Cardiac muscle cell (in vitro differentiated cells and primary cell): ENCODE measurements at regions not wholly inside any gene's neighbourhood (a gene's known extent, or its start where the extent isn't known, plus 50 kb on each side); places are given as distances from the start of the nearest gene placed in this dataset.

ENCODE experiments used
- DNase-seq, 2 donors: peaks; one replicate each; pipeline versions ENCODE4 v3.0.0 to v3.0.0-alpha.2; 2010 to 2017; ENCODE audit warnings: low read depth in 1 of 2, low spot score in 1 of 2
- H3K27ac ChIP-seq: fragments of 200-600 bp; sonication (generic); 2 replicates; pipeline ENCODE4 v1.5.1; 2016
- H3K27me3 ChIP-seq: fragments of 200-600 bp; sonication (generic); 2 replicates; pipeline ENCODE4 v1.6.0; 2016; ENCODE audit warnings: control low read depth
- H3K36me3 ChIP-seq: fragments of 200-600 bp; sonication (generic); 2 replicates; pipeline ENCODE4 v1.5.1; 2016; ENCODE audit warnings: control low read depth
- H3K4me1 ChIP-seq: fragments of 200-600 bp; sonication (generic); 2 replicates; pipeline ENCODE4 v1.8.1; 2017; ENCODE audit warnings: low read depth, mild to moderate bottlenecking, mixed run types
- H3K4me3 ChIP-seq: fragments of 200-600 bp; sonication (generic); 2 replicates; pipeline ENCODE4 v1.5.1; 2016; ENCODE audit warnings: mild to moderate bottlenecking
- H3K9me3 ChIP-seq: fragments of 200-600 bp; sonication (generic); 2 replicates; pipeline ENCODE4 v1.5.1; 2017; ENCODE audit warnings: low read depth, mild to moderate bottlenecking, control low read depth
- CTCF ChIP-seq: IDR thresholded peaks from 2 replicates; pipeline ENCODE4 v1.5.1; 2012; ENCODE audit warnings: low read depth, mild to moderate bottlenecking, low read length

GRCh38 chr20:50301165-50301564 is 110.5 kb downstream of the CEBPB start:
- Histone ChIP-seq H3K27me3 (no peaks in the 10 kb centered on the region), H3K36me3 (no peaks in the 10 kb centered on the region), H3K27ac (no peak overlapping the region), H3K9me3 (no peaks in the 10 kb centered on the region), H3K4me1 (peaks cover 12% of the 10 kb centered on the region), H3K4me3 (no peak overlapping the region)
- no peak for TF ChIP-seq CTCF
- DNase-seq, result no peak

GRCh38 chr20:50301712-50302111 is 111.1 kb downstream of the CEBPB start:
- no peaks in the 10 kb centered on the region for H3K36me3 ChIP-seq
- DNase-seq, result no peak
- TF ChIP-seq CTCF, result no peak
- H3K9me3 ChIP-seq, result no peaks in the 10 kb centered on the region
- peaks cover 13% of the 10 kb centered on the region for H3K4me1 ChIP-seq
- no peak overlapping the region for H3K4me3 ChIP-seq
- peak overlapping the region; percentile 50 for H3K27ac ChIP-seq
- no peaks in the 10 kb centered on the region for H3K27me3 ChIP-seq

- Histone ChIP-seq H3K27me3 (no peaks in the 10 kb centered on the region), H3K36me3 (no peaks in the 10 kb centered on the region)
- no peak for TF ChIP-seq CTCF
These were observed 111.9 kb downstream of the CEBPB start for GRCh38 chr20:50302341-50303057.

GRCh38 chr20:50303573-50304500 is 113.2 kb downstream of the CEBPB start:
- Histone ChIP-seq H3K27ac (peak overlapping the region; percentile 22), H3K27me3 (no peaks in the 10 kb centered on the region), H3K4me3 (no peak overlapping the region), H3K36me3 (no peaks in the 10 kb centered on the region), H3K9me3 (no peaks in the 10 kb centered on the region), H3K4me1 (peaks cover 13% of the 10 kb centered on the region)
- peak; percentile 70 to 98 for DNase-seq
- TF ChIP-seq CTCF, result no peak

More at GRCh38 chr20:50302341-50303057, 111.9 kb downstream of the CEBPB start:
- DNase-seq, result peak; percentile 50 to 53
- Histone ChIP-seq H3K27ac (peak overlapping the region; percentile 50), H3K9me3 (no peaks in the 10 kb centered on the region), H3K4me1 (peaks cover 13% of the 10 kb centered on the region), H3K4me3 (no peak overlapping the region)

GRCh38 chr20:50304501-50304856 is 113.8 kb downstream of the CEBPB start:
- Histone ChIP-seq H3K4me1 (peaks cover 13% of the 10 kb centered on the region), H3K27ac (peak overlapping the region; percentile 22)
- DNase-seq, result peak in 1 of 2 donors; percentile 93

More at GRCh38 chr20:50304501-50304856, 113.8 kb downstream of the CEBPB start:
- H3K9me3 ChIP-seq, result no peaks in the 10 kb centered on the region
- no peaks in the 10 kb centered on the region for H3K27me3 ChIP-seq
- no peak overlapping the region for H3K4me3 ChIP-seq
- TF ChIP-seq CTCF, result no peak
- no peaks in the 10 kb centered on the region for H3K36me3 ChIP-seq
